Caco-2 (cell line): ENCODE measurements at regions not wholly inside any gene's neighbourhood (a gene's known extent, or its start where the extent isn't known, plus 50 kb on each side); places are given as distances from the start of the nearest gene placed in this dataset.

Experiments
- BruUV-seq: library from RNA; stranded (reverse); fragments of 400-500 nt; replicated peaks from 2 replicates; lab custom pipeline; 2021; lab: Mats Ljungman, UMichigan
- CTCF ChIA-PET: fragments of 300-600 bp; sonication (Branson Sonifier 250); formaldehyde crosslinking; loops from one replicate; lab custom pipeline; 2022; ENCODE audit warnings: antibody characterized with exemption; lab: Charles Lee
- POLR2A ChIA-PET: fragments of 300-600 bp; sonication (Branson Sonifier 250); formaldehyde crosslinking; loops from one replicate; lab custom pipeline; 2022; ENCODE audit warnings: antibody characterized with exemption; lab: Charles Lee
- DNase-seq, 2 experiments: peaks; one replicate each; pipeline versions ENCODE4 v3.0.0 to v3.0.0-alpha.2; 2020 to 2022
- H3K27me3 ChIP-seq: replicated peaks from 2 replicates; pipeline ENCODE4 v1.6.0; 2011; ENCODE audit warnings: low read length; ENCODE audit not compliant: control insufficient read depth, insufficient read depth
- H3K36me3 ChIP-seq: 2 replicates; pipeline ENCODE4 v1.5.1; 2011; ENCODE audit warnings: low read length; ENCODE audit not compliant: control insufficient read depth, insufficient read depth
- H3K4me1 ChIP-seq: fragments of 250-450 bp; sonication (Bioruptor Pico); 2 replicates; pipeline ENCODE4 v1.5.1; 2020; ENCODE audit warnings: mild to moderate bottlenecking
- H3K4me3 ChIP-seq: 2 replicates; pipeline ENCODE4 v1.5.1; 2011; ENCODE audit warnings: low read depth, mild to moderate bottlenecking, control low read depth, low read length
- H3K9me3 ChIP-seq: fragments of 250-450 bp; sonication (Bioruptor Pico); 2 replicates; pipeline ENCODE4 v1.5.1; 2020; ENCODE audit warnings: mild to moderate bottlenecking, moderate library complexity
- H3K27ac Mint-ChIP-seq: one replicate; pipeline ENCODE4 v1.8.0; 2022; ENCODE audit warnings: mixed read lengths; ENCODE audit not compliant: unreplicated experiment
- H3K27me3 Mint-ChIP-seq: one replicate; pipeline ENCODE4 v1.8.0; 2022; ENCODE audit warnings: mixed read lengths; ENCODE audit not compliant: insufficient read depth, unreplicated experiment
- H3K36me3 Mint-ChIP-seq: one replicate; pipeline ENCODE4 v1.8.0; 2022; ENCODE audit warnings: mild to moderate bottlenecking, mixed read lengths; ENCODE audit not compliant: insufficient read depth, unreplicated experiment
- H3K4me1 Mint-ChIP-seq: one replicate; pipeline ENCODE4 v1.8.0; 2022; ENCODE audit warnings: low read depth, mixed read lengths; ENCODE audit not compliant: unreplicated experiment
- H3K4me3 Mint-ChIP-seq: one replicate; pipeline ENCODE4 v1.8.0; 2022; ENCODE audit warnings: mild to moderate bottlenecking, moderate library complexity, mixed read lengths; ENCODE audit not compliant: unreplicated experiment
- H3K9me3 Mint-ChIP-seq: one replicate; pipeline ENCODE4 v1.8.0; 2022; ENCODE audit warnings: mixed read lengths; ENCODE audit not compliant: unreplicated experiment
- intact Hi-C: fragments of 100-400 bp; cut with micrococcal nuclease; formaldehyde crosslinking; loops from one replicate; pipeline ENCODE4 v1.10.0; 2022; ENCODE audit not compliant: unreplicated experiment
- TF ChIP-seq, protein P1 (sequence below), 2 experiments: fragments of 200-600 bp in 1 of 2; IDR thresholded peaks; 1 replicate in 1 of 2; 2 replicates in 1 of 2; pipeline versions ENCODE4 v1.5.1 to v1.8.0; 2011 to 2022; ENCODE audit warnings: antibody characterized with exemption in 1 of 2, control low read depth in 1 of 2, inconsistent platforms in 1 of 2, low read depth in 1 of 2, low read length in 1 of 2, mild to moderate bottlenecking in 1 of 2, moderate library complexity in 1 of 2; ENCODE audit not compliant: insufficient read depth in 1 of 2, severe bottlenecking in 1 of 2, unreplicated experiment in 1 of 2

DNA sequence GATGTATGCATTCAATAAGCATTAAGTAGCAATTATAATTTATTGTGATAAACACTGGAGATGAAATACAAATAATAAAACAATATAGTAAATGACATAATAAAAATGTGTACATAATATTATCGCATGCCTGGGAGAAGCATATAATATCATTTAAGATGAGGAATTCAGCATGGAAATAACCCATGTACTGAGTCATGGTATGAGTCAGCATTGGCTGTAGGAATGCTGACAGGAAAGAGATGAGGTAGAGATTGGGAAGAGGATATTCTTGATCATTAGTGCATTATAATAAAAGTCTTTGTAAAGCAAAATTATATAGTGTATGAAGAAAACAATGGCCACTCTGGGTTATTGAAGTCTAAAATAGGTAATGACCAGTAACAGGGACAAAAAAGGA lies 82.8 kb downstream of the MAGEB10 start:
- no peak overlapping the region for H3K4me3 ChIP-seq
- no peaks in the 10 kb centered on the region for H3K36me3 ChIP-seq
- no TSS peak for BruUV-seq
- no peak overlapping the region for H3K27ac Mint-ChIP-seq
- H3K4me1 Mint-ChIP-seq = no peaks in the 10 kb centered on the region
- ChIA-PET CTCF (no interaction called here), POLR2A (no interaction called here)
- H3K9me3 ChIP-seq = no peaks in the 10 kb centered on the region
- H3K27me3 ChIP-seq = no peaks in the 10 kb centered on the region
- no peaks in the 10 kb centered on the region for H3K36me3 Mint-ChIP-seq
- intact Hi-C loops = no loop called here
- no peak overlapping the region for H3K4me3 Mint-ChIP-seq
- no peaks in the 10 kb centered on the region for H3K4me1 ChIP-seq
- peaks cover 8% of the 10 kb centered on the region for H3K9me3 Mint-ChIP-seq
- no peak for DNase-seq
- TF ChIP-seq, protein P1, sequence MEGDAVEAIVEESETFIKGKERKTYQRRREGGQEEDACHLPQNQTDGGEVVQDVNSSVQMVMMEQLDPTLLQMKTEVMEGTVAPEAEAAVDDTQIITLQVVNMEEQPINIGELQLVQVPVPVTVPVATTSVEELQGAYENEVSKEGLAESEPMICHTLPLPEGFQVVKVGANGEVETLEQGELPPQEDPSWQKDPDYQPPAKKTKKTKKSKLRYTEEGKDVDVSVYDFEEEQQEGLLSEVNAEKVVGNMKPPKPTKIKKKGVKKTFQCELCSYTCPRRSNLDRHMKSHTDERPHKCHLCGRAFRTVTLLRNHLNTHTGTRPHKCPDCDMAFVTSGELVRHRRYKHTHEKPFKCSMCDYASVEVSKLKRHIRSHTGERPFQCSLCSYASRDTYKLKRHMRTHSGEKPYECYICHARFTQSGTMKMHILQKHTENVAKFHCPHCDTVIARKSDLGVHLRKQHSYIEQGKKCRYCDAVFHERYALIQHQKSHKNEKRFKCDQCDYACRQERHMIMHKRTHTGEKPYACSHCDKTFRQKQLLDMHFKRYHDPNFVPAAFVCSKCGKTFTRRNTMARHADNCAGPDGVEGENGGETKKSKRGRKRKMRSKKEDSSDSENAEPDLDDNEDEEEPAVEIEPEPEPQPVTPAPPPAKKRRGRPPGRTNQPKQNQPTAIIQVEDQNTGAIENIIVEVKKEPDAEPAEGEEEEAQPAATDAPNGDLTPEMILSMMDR (IDR thresholded peaks at IDR 0.05; ENCODE audit: insufficient read depth in 1 of 2, low read depth in 1 of 2, low read length in 1 of 2, severe bottlenecking in 1 of 2, unreplicated experiment in 1 of 2) = no peak
- no peaks in the 10 kb centered on the region for H3K27me3 Mint-ChIP-seq

DNA sequence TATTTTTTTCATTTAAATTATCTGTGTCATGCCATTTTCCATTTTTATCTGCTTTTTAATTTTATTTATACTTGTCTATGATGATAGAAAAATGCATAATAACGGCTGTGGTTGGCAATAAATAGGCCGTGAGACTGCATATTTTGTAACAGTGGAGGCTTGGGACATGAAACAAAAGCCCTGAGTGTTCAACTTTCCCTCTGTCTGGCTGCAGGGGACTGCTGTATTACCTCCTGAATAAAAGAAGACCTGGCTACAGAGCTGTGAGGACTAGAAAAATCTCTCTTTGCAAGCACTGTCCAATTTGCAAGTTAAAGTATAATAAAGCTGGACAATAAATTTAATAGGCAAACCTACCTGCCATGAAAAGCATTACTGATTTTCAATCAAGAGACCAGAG lies 82.1 kb downstream of the MAGEB10 start:
- Mint-ChIP-seq H3K36me3 (no peaks in the 10 kb centered on the region), H3K4me1 (no peaks in the 10 kb centered on the region)

DNA sequence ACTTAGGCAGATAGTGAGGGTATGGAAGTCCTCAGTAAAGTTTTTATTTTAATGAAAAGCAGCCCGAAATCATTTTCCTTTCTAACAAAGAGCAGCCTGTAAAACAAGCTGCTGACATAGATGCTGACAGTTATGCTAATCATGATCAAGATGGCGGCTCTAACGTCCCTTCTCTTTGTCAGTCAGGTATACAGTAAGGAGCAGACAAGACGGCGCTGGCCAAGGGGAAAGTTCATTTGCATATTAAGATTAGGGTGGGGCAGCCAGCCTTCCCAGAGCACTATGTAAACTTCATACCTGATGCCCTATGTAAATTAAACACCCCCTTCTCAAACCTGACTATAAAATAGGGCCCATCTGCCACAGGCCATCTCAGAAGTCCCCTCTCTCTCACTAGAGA lies 76.9 kb downstream of the MAGEB10 start:
- no peaks in the 10 kb centered on the region for H3K36me3 ChIP-seq
- DNase-seq = no peak
- H3K4me1 ChIP-seq = no peaks in the 10 kb centered on the region
- Mint-ChIP-seq H3K4me3 (no peak overlapping the region), H3K36me3 (no peaks in the 10 kb centered on the region), H3K27ac (no peak overlapping the region), H3K9me3 (peaks cover 8% of the 10 kb centered on the region), H3K27me3 (no peaks in the 10 kb centered on the region), H3K4me1 (no peaks in the 10 kb centered on the region)
- H3K27me3 ChIP-seq = no peaks in the 10 kb centered on the region
- no peaks in the 10 kb centered on the region for H3K9me3 ChIP-seq
- TF ChIP-seq, protein P1 (IDR thresholded peaks at IDR 0.05; ENCODE audit: insufficient read depth in 1 of 2, low read depth in 1 of 2, low read length in 1 of 2, severe bottlenecking in 1 of 2, unreplicated experiment in 1 of 2) = no peak
- no TSS peak for BruUV-seq
- no peak overlapping the region for H3K4me3 ChIP-seq
- CTCF ChIA-PET = no interaction called here
- intact Hi-C loops = no loop called here
- POLR2A ChIA-PET = no interaction called here

More for the DNA sequence above, 82.1 kb downstream of the MAGEB10 start:
- no peaks in the 10 kb centered on the region for H3K27me3 Mint-ChIP-seq
- intact Hi-C loops = no loop called here
- no peaks in the 10 kb centered on the region for H3K4me1 ChIP-seq
- H3K4me3 Mint-ChIP-seq = no peak overlapping the region
- TF ChIP-seq, protein P1 (IDR thresholded peaks at IDR 0.05; ENCODE audit: insufficient read depth in 1 of 2, low read depth in 1 of 2, low read length in 1 of 2, severe bottlenecking in 1 of 2, unreplicated experiment in 1 of 2) = no peak
- H3K4me3 ChIP-seq = no peak overlapping the region
- ChIA-PET CTCF (no interaction called here), POLR2A (no interaction called here)
- H3K9me3 Mint-ChIP-seq = peaks cover 8% of the 10 kb centered on the region
- H3K27ac Mint-ChIP-seq = no peak overlapping the region
- no TSS peak for BruUV-seq
- H3K9me3 ChIP-seq = no peaks in the 10 kb centered on the region
- no peak for DNase-seq
- H3K27me3 ChIP-seq = no peaks in the 10 kb centered on the region
- H3K36me3 ChIP-seq = no peaks in the 10 kb centered on the region
